Ascending aorta (tissue), 2 donors: ENCODE measurements at regions not wholly inside any gene's neighbourhood (a gene's known extent, or its start where the extent isn't known, plus 50 kb on each side); places are given as distances from the start of the nearest gene placed in this dataset.

Experiments used
- DNase-seq, 2 donors: peaks; one replicate each; pipeline ENCODE4 v3.0.0-alpha.2; 2019; ENCODE audit warnings: low spot score in 2 of 2
- H3K27ac ChIP-seq, 2 donors: fragments of 200-600 bp; sonication (generic); one replicate each; pipeline ENCODE4 v1.5.1; 2016 to 2017; ENCODE audit warnings: mild to moderate bottlenecking in 1 of 2
- H3K27me3 ChIP-seq: fragments of 200-600 bp; sonication (generic); one replicate; pipeline ENCODE4 v1.5.1; 2017
- H3K36me3 ChIP-seq, 2 donors: fragments of 200-600 bp; sonication (generic); one replicate each; pipeline ENCODE4 v1.5.1; 2016
- H3K4me1 ChIP-seq, 2 donors: fragments of 200-600 bp; sonication (generic); one replicate each; pipeline ENCODE4 v1.5.1; 2016 to 2017; ENCODE audit warnings: mild to moderate bottlenecking in 1 of 2
- H3K4me3 ChIP-seq, 2 donors: fragments of 200-600 bp; sonication (generic); one replicate each; pipeline ENCODE4 v1.5.1; 2016 to 2017; ENCODE audit warnings: mild to moderate bottlenecking in 1 of 2
- H3K9me3 ChIP-seq, 2 donors: fragments of 200-600 bp; sonication (generic); one replicate each; pipeline ENCODE4 v1.5.1; 2016
- intact Hi-C: fragments of 100-400 bp; cut with DNase I; formaldehyde crosslinking; loops from one replicate; pipeline ENCODE4 v1.15.1; 2023
- TF ChIP-seq, protein P1 (sequence below), 3 experiments: fragments of 200-600 bp in 2 of 3; fragments of 450-650 bp in 1 of 3; sonication (generic) in 2 of 3; IDR thresholded peaks; one replicate each; pipeline ENCODE4 v1.5.1; 2016 to 2019; ENCODE audit warnings: antibody characterized with exemption in 3 of 3, mild to moderate bottlenecking in 1 of 3, moderate library complexity in 1 of 3

DNA sequence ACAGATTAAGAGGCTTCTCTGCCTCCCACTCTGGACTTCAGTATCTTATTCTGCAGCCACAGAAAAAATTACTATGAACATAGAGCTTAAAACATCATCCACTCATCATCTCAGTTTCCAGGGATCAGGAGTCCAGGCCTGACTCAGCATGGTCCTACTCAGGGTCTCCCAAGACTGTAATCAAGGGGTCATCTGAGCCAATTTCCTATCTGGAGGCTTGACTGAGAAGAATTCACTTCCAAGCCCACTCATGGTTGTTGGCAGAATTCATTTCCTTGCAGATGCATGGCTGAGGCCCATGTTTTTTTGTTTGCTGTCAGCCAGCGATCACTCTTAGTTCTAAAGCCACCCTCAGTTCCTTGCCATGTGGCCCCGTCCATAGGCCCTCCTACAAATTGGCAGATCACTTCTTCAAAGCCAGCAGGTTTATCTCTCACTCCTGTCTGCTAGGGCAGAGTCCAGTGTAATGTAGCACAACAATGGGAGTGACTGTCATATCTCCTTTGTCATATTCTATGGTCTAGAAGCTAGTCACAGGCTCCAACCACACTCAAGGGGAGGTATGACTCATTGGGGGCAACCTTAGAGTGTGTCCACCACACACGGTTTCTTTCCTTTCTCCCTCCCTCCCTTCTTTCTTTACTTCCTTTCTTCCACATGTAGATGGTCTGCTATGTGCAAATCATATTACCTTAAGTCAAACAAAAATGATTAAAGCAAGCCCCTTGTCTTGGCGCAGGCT, 251.6 kb downstream of the QDPR start:
- Histone ChIP-seq H3K36me3 (no peaks in the 10 kb centered on the region), H3K27me3 (no peaks in the 10 kb centered on the region), H3K4me1 (no peaks in the 10 kb centered on the region), H3K9me3 (no peaks in the 10 kb centered on the region), H3K27ac (no peak overlapping the region), H3K4me3 (no peak overlapping the region)
- TF ChIP-seq, protein P1, sequence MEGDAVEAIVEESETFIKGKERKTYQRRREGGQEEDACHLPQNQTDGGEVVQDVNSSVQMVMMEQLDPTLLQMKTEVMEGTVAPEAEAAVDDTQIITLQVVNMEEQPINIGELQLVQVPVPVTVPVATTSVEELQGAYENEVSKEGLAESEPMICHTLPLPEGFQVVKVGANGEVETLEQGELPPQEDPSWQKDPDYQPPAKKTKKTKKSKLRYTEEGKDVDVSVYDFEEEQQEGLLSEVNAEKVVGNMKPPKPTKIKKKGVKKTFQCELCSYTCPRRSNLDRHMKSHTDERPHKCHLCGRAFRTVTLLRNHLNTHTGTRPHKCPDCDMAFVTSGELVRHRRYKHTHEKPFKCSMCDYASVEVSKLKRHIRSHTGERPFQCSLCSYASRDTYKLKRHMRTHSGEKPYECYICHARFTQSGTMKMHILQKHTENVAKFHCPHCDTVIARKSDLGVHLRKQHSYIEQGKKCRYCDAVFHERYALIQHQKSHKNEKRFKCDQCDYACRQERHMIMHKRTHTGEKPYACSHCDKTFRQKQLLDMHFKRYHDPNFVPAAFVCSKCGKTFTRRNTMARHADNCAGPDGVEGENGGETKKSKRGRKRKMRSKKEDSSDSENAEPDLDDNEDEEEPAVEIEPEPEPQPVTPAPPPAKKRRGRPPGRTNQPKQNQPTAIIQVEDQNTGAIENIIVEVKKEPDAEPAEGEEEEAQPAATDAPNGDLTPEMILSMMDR (IDR thresholded peaks at IDR 0.05), result no peak
- DNase-seq, result no peak
- intact Hi-C loops, result no loop called here

- Histone ChIP-seq H3K4me1 (no peaks in the 10 kb centered on the region), H3K27ac (no peak overlapping the region), H3K36me3 (no peaks in the 10 kb centered on the region), H3K4me3 (no peak overlapping the region), H3K9me3 (no peaks in the 10 kb centered on the region), H3K27me3 (no peaks in the 10 kb centered on the region)
- TF ChIP-seq, protein P1 (IDR thresholded peaks at IDR 0.05), result no peak
- no peak for DNase-seq
- intact Hi-C loops, result no loop called here
Measured at GRCh38 chr4:17258106-17258505, 253.8 kb downstream of the QDPR start.

DNA sequence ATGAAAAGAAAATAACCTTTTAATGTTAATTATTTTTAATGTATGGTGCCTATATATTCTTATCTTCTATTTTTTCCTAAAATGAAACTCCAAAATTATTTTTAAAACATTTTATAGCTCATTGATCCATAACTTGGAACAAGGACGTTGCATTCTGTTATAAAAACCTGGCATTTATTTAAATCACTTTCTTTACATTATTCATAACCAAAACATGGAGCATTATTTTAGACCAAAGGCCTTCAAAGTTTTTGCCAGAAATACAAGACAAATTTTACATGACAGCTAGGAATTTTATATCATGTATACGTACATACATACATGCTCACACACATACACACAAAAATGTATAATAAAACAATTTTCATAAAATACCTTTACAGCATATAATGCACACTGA, 259.8 kb downstream of the QDPR start:
- intact Hi-C loops, result no loop called here
- TF ChIP-seq, protein P1 (IDR thresholded peaks at IDR 0.05), result no peak
- no peak for DNase-seq

GRCh38 chr4:17251101-17251500, 260.8 kb downstream of the QDPR start:
- Histone ChIP-seq H3K9me3 (no peaks in the 10 kb centered on the region), H3K27ac (no peak overlapping the region), H3K27me3 (no peaks in the 10 kb centered on the region), H3K4me1 (no peaks in the 10 kb centered on the region), H3K4me3 (no peak overlapping the region), H3K36me3 (no peaks in the 10 kb centered on the region)
- intact Hi-C loops, result no loop called here
- no peak for DNase-seq
- TF ChIP-seq, protein P1 (IDR thresholded peaks at IDR 0.05), result no peak

More for the DNA sequence above, 259.8 kb downstream of the QDPR start:
- Histone ChIP-seq H3K36me3 (no peaks in the 10 kb centered on the region), H3K27ac (no peak overlapping the region), H3K4me3 (no peak overlapping the region), H3K27me3 (no peaks in the 10 kb centered on the region), H3K4me1 (no peaks in the 10 kb centered on the region), H3K9me3 (no peaks in the 10 kb centered on the region)

DNA sequence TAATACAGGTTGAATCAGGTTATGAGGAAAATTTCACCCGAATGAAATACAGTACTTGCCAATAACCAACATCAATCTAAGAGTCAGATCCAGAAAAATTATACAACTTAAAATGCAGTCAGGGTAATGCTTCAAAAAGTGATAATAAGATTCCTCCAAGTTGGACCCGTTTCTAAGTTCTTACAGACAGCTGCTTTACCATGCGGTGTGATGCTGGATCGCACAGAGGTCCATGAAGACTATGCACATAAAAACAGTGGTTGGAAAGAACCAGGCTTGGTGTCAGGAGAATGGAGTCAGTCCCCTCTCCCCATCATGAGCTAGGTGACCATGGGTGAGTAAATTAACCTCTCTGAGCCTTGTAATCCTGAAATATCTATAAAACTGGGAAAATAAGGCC, 261.3 kb downstream of the QDPR start:
- H3K9me3 ChIP-seq, result no peaks in the 10 kb centered on the region
- no peak overlapping the region for H3K4me3 ChIP-seq
- intact Hi-C loops, result no loop called here
- TF ChIP-seq, protein P1 (IDR thresholded peaks at IDR 0.05), result no peak
- H3K4me1 ChIP-seq, result no peaks in the 10 kb centered on the region
- no peak overlapping the region for H3K27ac ChIP-seq
- DNase-seq, result no peak
- H3K27me3 ChIP-seq, result no peaks in the 10 kb centered on the region
- H3K36me3 ChIP-seq, result no peaks in the 10 kb centered on the region

GRCh38 chr4:17246656-17247055, 265.2 kb downstream of the QDPR start:
- H3K4me1 ChIP-seq, result no peaks in the 10 kb centered on the region
- H3K9me3 ChIP-seq, result no peaks in the 10 kb centered on the region
- no peaks in the 10 kb centered on the region for H3K27me3 ChIP-seq
- no peak for DNase-seq
- TF ChIP-seq, protein P1 (IDR thresholded peaks at IDR 0.05), result no peak
- no peak overlapping the region for H3K27ac ChIP-seq
- intact Hi-C loops, result no loop called here
- no peaks in the 10 kb centered on the region for H3K36me3 ChIP-seq
- no peak overlapping the region for H3K4me3 ChIP-seq
